ENCODE measurements at regions not wholly inside any gene's neighbourhood (a gene's known extent, or its start where the extent isn't known, plus 50 kb on each side); places are given as distances from the start of the nearest gene placed in this dataset.

DNA sequence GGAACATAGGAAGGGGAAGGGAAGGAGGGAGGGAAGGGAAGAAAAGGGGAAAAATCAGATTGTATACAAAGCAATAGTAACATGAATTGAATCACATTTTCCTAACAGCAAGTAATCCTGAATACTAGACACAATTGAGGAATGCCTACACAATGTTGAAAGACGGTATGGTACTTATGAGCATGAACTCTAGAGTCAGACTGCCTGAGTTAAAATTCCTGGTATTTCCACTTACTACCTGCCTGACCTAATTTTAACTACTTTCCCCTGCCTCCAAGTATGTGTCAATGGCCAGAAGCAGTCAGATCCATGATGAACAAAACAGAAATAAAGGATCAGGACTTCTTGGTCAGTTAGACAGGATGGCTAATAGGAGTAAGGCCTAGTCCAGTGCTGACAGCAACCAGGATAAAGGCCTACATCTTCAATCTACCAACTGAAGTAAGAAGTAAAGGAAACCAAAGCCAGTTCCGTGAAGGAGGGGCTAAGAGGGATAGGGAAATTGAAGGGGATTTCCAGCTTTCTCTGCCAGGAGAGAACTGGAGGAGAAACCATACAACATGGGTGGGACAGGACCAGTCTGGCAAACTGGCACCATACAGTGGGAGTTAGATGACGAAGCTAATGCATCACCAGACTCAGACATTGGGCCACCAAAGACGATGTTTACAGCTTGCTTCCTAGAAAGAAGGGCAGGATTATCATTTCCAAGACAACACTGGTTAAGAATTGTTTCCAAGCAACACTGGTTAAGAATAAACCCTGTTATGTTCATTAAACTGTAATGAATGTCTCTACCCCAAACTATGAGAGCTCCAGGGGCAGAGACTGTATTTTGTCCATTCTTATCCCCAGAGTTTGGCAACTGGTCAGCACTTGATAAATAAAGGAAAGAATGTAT, 151.6 kb upstream of the UBE2E2 start:
- H3K4ac ChIP-seq (ENCODE audit: low read length) = no peak overlapping the region
- H2BK12ac ChIP-seq (ENCODE audit: low read length) = no peak overlapping the region
- H4K91ac ChIP-seq (ENCODE audit: low read depth, low read length, poor library complexity) = no peak overlapping the region
- no peak overlapping the region for H2AK5ac ChIP-seq (ENCODE audit: low read depth, low read length)
- no peak overlapping the region for H2AFZ ChIP-seq (ENCODE audit: low read length)
- no peak overlapping the region for H4K8ac ChIP-seq (ENCODE audit: low read depth, low read length)
- no peak overlapping the region for H3K14ac ChIP-seq (ENCODE audit: low read length)
- no peak overlapping the region for H3K4me3 ChIP-seq (ENCODE audit: low read length in 2 of 2)
- no peaks in the 10 kb centered on the region for H3K9me3 ChIP-seq (replicated peaks in 1 of 2; ENCODE audit: control insufficient read depth in 2 of 2, insufficient read depth in 1 of 2, low read depth in 1 of 2, low read length in 2 of 2)
- no peak overlapping the region for H3K4me2 ChIP-seq (ENCODE audit: insufficient read depth, low read length, poor library complexity, severe bottlenecking)
- no peaks in the 10 kb centered on the region for H3K4me1 ChIP-seq (ENCODE audit: control insufficient read depth in 2 of 2, insufficient read depth in 1 of 2, low read depth in 1 of 2, low read length in 2 of 2)
- H3K27me3 ChIP-seq (ENCODE audit: control insufficient read depth in 3 of 3, insufficient read depth in 3 of 3, low read depth in 1 of 3, low read length in 3 of 3) = no peaks in the 10 kb centered on the region
- no peaks in the 10 kb centered on the region for H3K36me3 ChIP-seq (replicated peaks in 1 of 2; ENCODE audit: control insufficient read depth in 2 of 2, insufficient read depth in 2 of 2, low read length in 2 of 2)
- no CpG with 5 or more reads among the region's 4 CpGs for WGBS, 2 donors (ENCODE audit: extremely low coverage in 2 of 2, insufficient read length in 2 of 2, insufficient replicate concordance in 1 of 2)
- no peak overlapping the region for H2BK15ac ChIP-seq (ENCODE audit: low read length)
- H3K23ac ChIP-seq (ENCODE audit: low read depth, low read length, poor library complexity) = no peak overlapping the region
- no peak for DNase-seq (ENCODE audit: low spot score)
- no peak overlapping the region for H3K18ac ChIP-seq (ENCODE audit: low read length)
- no peak overlapping the region for H2BK120ac ChIP-seq (ENCODE audit: low read depth, low read length)
- H3K79me1 ChIP-seq (ENCODE audit: low read depth, low read length) = no peaks in the 10 kb centered on the region
- H3K9ac ChIP-seq (ENCODE audit: low read depth, low read length, poor library complexity) = no peak overlapping the region
- no peak overlapping the region for H2BK5ac ChIP-seq (ENCODE audit: low read length)
- no peak overlapping the region for H3K27ac ChIP-seq (replicated peaks; ENCODE audit: low read length)

DNA sequence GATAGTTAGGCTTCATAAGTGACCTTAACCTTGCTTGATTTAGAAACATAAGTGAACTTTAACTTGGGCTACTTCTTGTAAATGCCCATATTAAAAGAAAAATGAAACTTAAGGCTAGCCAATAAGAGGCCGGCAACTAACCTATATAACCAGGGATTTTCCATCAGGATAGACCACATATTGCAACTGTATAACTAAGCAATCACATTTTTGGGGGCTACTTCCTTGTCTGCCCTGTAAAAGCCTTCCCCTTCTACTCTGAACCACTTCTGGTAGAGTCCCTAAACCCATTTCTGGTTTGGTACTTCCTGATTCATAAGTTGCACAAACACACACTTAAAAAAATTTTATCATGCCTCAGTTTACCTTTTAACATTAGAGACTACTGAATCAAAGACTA, 150.9 kb upstream of the UBE2E2 start:
- Histone ChIP-seq H3K4me3 (ENCODE audit: low read length in 2 of 2) (no peak overlapping the region), H3K4me1 (ENCODE audit: control insufficient read depth in 2 of 2, insufficient read depth in 1 of 2, low read depth in 1 of 2, low read length in 2 of 2) (no peaks in the 10 kb centered on the region), H2BK120ac (ENCODE audit: low read depth, low read length) (no peak overlapping the region), H3K9ac (ENCODE audit: low read depth, low read length, poor library complexity) (no peak overlapping the region), H3K14ac (ENCODE audit: low read length) (no peak overlapping the region), H2BK5ac (ENCODE audit: low read length) (no peak overlapping the region), H3K4ac (ENCODE audit: low read length) (no peak overlapping the region), H4K91ac (ENCODE audit: low read depth, low read length, poor library complexity) (no peak overlapping the region), H3K27ac (replicated peaks; ENCODE audit: low read length) (no peak overlapping the region), H2BK12ac (ENCODE audit: low read length) (no peak overlapping the region), H3K36me3 (replicated peaks in 1 of 2; ENCODE audit: control insufficient read depth in 2 of 2, insufficient read depth in 2 of 2, low read length in 2 of 2) (no peaks in the 10 kb centered on the region), H2AFZ (ENCODE audit: low read length) (no peak overlapping the region), H2AK5ac (ENCODE audit: low read depth, low read length) (no peak overlapping the region), H2BK15ac (ENCODE audit: low read length) (no peak overlapping the region), H3K23ac (ENCODE audit: low read depth, low read length, poor library complexity) (no peak overlapping the region), H3K4me2 (ENCODE audit: insufficient read depth, low read length, poor library complexity, severe bottlenecking) (no peak overlapping the region), H3K27me3 (ENCODE audit: control insufficient read depth in 3 of 3, insufficient read depth in 3 of 3, low read depth in 1 of 3, low read length in 3 of 3) (no peaks in the 10 kb centered on the region), H3K18ac (ENCODE audit: low read length) (no peak overlapping the region), H4K8ac (ENCODE audit: low read depth, low read length) (no peak overlapping the region), H3K79me1 (ENCODE audit: low read depth, low read length) (no peaks in the 10 kb centered on the region), H3K9me3 (replicated peaks in 1 of 2; ENCODE audit: control insufficient read depth in 2 of 2, insufficient read depth in 1 of 2, low read depth in 1 of 2, low read length in 2 of 2) (no peaks in the 10 kb centered on the region)
- no CpG with 5 or more reads among the region's 1 CpG for WGBS, 2 donors (ENCODE audit: extremely low coverage in 2 of 2, insufficient read length in 2 of 2, insufficient replicate concordance in 1 of 2)
- DNase-seq (ENCODE audit: low spot score) = no peak

DNA sequence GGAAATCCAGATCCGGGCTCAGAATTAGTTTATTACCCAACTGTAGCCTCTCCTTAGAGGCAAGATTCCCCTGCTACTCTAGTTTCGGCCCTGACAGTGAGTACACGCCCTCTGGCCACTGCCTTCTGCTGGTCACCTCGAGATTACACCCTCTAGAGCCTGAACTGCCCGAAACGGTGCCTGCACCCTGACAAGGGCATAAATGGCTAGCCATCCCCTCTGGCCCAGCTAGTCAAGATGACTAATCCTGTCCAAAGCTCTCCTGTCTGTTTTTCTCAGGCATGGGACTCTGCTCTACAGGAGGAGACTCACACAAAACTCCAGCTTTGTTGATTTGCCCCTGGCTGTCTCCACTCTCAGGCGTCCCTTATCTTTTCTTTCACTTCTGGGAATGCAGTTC, 150.5 kb upstream of the UBE2E2 start:
- no peaks in the 10 kb centered on the region for H3K36me3 ChIP-seq (replicated peaks in 1 of 2; ENCODE audit: control insufficient read depth in 2 of 2, insufficient read depth in 2 of 2, low read length in 2 of 2)
- WGBS, 2 donors (ENCODE audit: extremely low coverage in 2 of 2, insufficient read length in 2 of 2, insufficient replicate concordance in 1 of 2) = no CpG with 5 or more reads among the region's 7 CpGs

DNA sequence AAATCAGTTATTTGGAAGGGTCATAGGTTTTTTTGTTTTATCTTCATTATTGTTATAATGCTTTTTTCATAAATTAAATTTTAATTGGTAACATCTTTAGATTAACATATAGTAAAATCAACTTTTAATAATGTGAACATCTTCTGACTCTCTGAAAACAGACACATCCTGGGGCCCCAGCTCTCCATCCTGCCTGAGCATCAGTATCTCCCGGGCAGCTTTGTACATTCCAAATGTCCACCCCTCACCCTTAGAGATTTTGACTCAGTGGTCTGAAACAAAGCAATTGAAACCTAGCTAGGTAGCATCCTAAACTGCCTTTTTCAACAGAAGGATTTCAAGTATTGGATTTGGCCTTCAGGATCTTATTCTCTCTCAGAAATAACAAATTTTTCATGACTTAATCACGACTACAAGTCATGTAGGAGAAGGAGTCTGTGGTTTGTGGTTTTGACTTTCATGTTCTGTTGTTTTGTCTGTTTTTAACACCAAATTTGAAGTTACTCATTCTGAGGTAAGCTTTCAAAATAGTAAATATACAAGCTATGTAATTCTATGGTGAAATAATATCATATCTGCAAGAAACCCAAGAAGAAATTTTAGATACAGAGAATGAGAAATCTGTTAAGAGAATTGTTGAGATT, 147.3 kb upstream of the UBE2E2 start:
- no peaks in the 10 kb centered on the region for H3K9me3 ChIP-seq (replicated peaks in 1 of 2; ENCODE audit: control insufficient read depth in 2 of 2, insufficient read depth in 1 of 2, low read depth in 1 of 2, low read length in 2 of 2)
- no peak overlapping the region for H3K23ac ChIP-seq (ENCODE audit: low read depth, low read length, poor library complexity)
- H3K4me3 ChIP-seq (ENCODE audit: low read length in 2 of 2) = no peak overlapping the region
- no peak overlapping the region for H4K8ac ChIP-seq (ENCODE audit: low read depth, low read length)
- no peak overlapping the region for H3K9ac ChIP-seq (ENCODE audit: low read depth, low read length, poor library complexity)
- no peak overlapping the region for H3K18ac ChIP-seq (ENCODE audit: low read length)
- no peak overlapping the region for H2BK15ac ChIP-seq (ENCODE audit: low read length)
- H2BK120ac ChIP-seq (ENCODE audit: low read depth, low read length) = no peak overlapping the region
- H2AK5ac ChIP-seq (ENCODE audit: low read depth, low read length) = no peak overlapping the region
- no peak for DNase-seq (ENCODE audit: low spot score)
- no CpG with 5 or more reads among the region's 2 CpGs for WGBS, 2 donors (ENCODE audit: extremely low coverage in 2 of 2, insufficient read length in 2 of 2, insufficient replicate concordance in 1 of 2)
- H3K14ac ChIP-seq (ENCODE audit: low read length) = no peak overlapping the region
- H4K91ac ChIP-seq (ENCODE audit: low read depth, low read length, poor library complexity) = no peak overlapping the region
- no peaks in the 10 kb centered on the region for H3K79me1 ChIP-seq (ENCODE audit: low read depth, low read length)
- no peaks in the 10 kb centered on the region for H3K4me1 ChIP-seq (ENCODE audit: control insufficient read depth in 2 of 2, insufficient read depth in 1 of 2, low read depth in 1 of 2, low read length in 2 of 2)
- no peak overlapping the region for H2BK12ac ChIP-seq (ENCODE audit: low read length)
- H2AFZ ChIP-seq (ENCODE audit: low read length) = no peak overlapping the region
- H3K4ac ChIP-seq (ENCODE audit: low read length) = no peak overlapping the region
- no peaks in the 10 kb centered on the region for H3K27me3 ChIP-seq (ENCODE audit: control insufficient read depth in 3 of 3, insufficient read depth in 3 of 3, low read depth in 1 of 3, low read length in 3 of 3)
- no peak overlapping the region for H3K27ac ChIP-seq (replicated peaks; ENCODE audit: low read length)
- H2BK5ac ChIP-seq (ENCODE audit: low read length) = no peak overlapping the region
- H3K36me3 ChIP-seq (replicated peaks in 1 of 2; ENCODE audit: control insufficient read depth in 2 of 2, insufficient read depth in 2 of 2, low read length in 2 of 2) = no peaks in the 10 kb centered on the region
- H3K4me2 ChIP-seq (ENCODE audit: insufficient read depth, low read length, poor library complexity, severe bottlenecking) = no peak overlapping the region

More for the DNA sequence above, 150.5 kb upstream of the UBE2E2 start:
- no peak overlapping the region for H4K91ac ChIP-seq (ENCODE audit: low read depth, low read length, poor library complexity)
- no peak for DNase-seq (ENCODE audit: low spot score)
- no peak overlapping the region for H3K23ac ChIP-seq (ENCODE audit: low read depth, low read length, poor library complexity)
- H2BK12ac ChIP-seq (ENCODE audit: low read length) = no peak overlapping the region
- H3K9me3 ChIP-seq (replicated peaks in 1 of 2; ENCODE audit: control insufficient read depth in 2 of 2, insufficient read depth in 1 of 2, low read depth in 1 of 2, low read length in 2 of 2) = no peaks in the 10 kb centered on the region
- H3K27me3 ChIP-seq (ENCODE audit: control insufficient read depth in 3 of 3, insufficient read depth in 3 of 3, low read depth in 1 of 3, low read length in 3 of 3) = no peaks in the 10 kb centered on the region
- no peak overlapping the region for H3K18ac ChIP-seq (ENCODE audit: low read length)
- H2BK15ac ChIP-seq (ENCODE audit: low read length) = no peak overlapping the region
- no peak overlapping the region for H3K9ac ChIP-seq (ENCODE audit: low read depth, low read length, poor library complexity)
- H2BK5ac ChIP-seq (ENCODE audit: low read length) = no peak overlapping the region
- H3K4me3 ChIP-seq (ENCODE audit: low read length in 2 of 2) = no peak overlapping the region
- H2AK5ac ChIP-seq (ENCODE audit: low read depth, low read length) = no peak overlapping the region
- no peaks in the 10 kb centered on the region for H3K79me1 ChIP-seq (ENCODE audit: low read depth, low read length)
- H4K8ac ChIP-seq (ENCODE audit: low read depth, low read length) = no peak overlapping the region
- no peaks in the 10 kb centered on the region for H3K4me1 ChIP-seq (ENCODE audit: control insufficient read depth in 2 of 2, insufficient read depth in 1 of 2, low read depth in 1 of 2, low read length in 2 of 2)
- no peak overlapping the region for H3K14ac ChIP-seq (ENCODE audit: low read length)
- no peak overlapping the region for H2AFZ ChIP-seq (ENCODE audit: low read length)
- H2BK120ac ChIP-seq (ENCODE audit: low read depth, low read length) = no peak overlapping the region
- H3K4ac ChIP-seq (ENCODE audit: low read length) = no peak overlapping the region
- H3K27ac ChIP-seq (replicated peaks; ENCODE audit: low read length) = no peak overlapping the region
- H3K4me2 ChIP-seq (ENCODE audit: insufficient read depth, low read length, poor library complexity, severe bottlenecking) = no peak overlapping the region
